GM21737 (cell line): ENCODE measurements at regions not wholly inside any gene's neighbourhood (a gene's known extent, or its start where the extent isn't known, plus 50 kb on each side); places are given as distances from the start of the nearest gene placed in this dataset.

Experiments used
- ATAC-seq: cut with Tn5 transposase; IDR thresholded peaks from one replicate; pipeline ENCODE4 v1.9.1; 2021; ENCODE audit warnings: mild to moderate bottlenecking, moderate library complexity; ENCODE audit not compliant: unreplicated experiment

- no peak for ATAC-seq
Measured at GRCh38 chr12:125222876-125223275, 157.6 kb downstream of the AACS start.

GRCh38 chr12:125225641-125226040, 160.4 kb downstream of the AACS start:
- no peak for ATAC-seq

- no peak for ATAC-seq
Measured at GRCh38 chr12:125228519-125229260, 163.5 kb downstream of the AACS start.

- ATAC-seq = no peak
Measured at GRCh38 chr12:125229878-125230530, 164.8 kb downstream of the AACS start.

GRCh38 chr12:125233319-125233718, 168.1 kb downstream of the AACS start:
- ATAC-seq = no peak

- ATAC-seq = no peak
Measured at GRCh38 chr12:125239563-125239962, 174.3 kb downstream of the AACS start.

GRCh38 chr12:125240717-125241116, 175.5 kb downstream of the AACS start:
- ATAC-seq = no peak

- ATAC-seq = no peak
Measured at GRCh38 chr12:125243811-125244210, 178.6 kb downstream of the AACS start.

GRCh38 chr12:125244338-125244737, 179.1 kb downstream of the AACS start:
- no peak for ATAC-seq

- no peak for ATAC-seq
Measured at GRCh38 chr12:125245581-125246557, 180.6 kb downstream of the AACS start.

GRCh38 chr12:125247477-125247876, 182.2 kb downstream of the AACS start:
- ATAC-seq = no peak

GRCh38 chr12:125249066-125249824, 184.0 kb downstream of the AACS start:
- ATAC-seq = no peak

GRCh38 chr12:125249932-125250331, 184.7 kb downstream of the AACS start:
- ATAC-seq = no peak

GRCh38 chr12:125254236-125254635, 189.0 kb downstream of the AACS start:
- ATAC-seq = no peak

- no peak for ATAC-seq
Measured at GRCh38 chr12:125254856-125255255, 189.6 kb downstream of the AACS start.

- no peak for ATAC-seq
Measured at GRCh38 chr12:125255935-125256633, 190.8 kb downstream of the AACS start.

GRCh38 chr12:125256634-125256936, 191.3 kb downstream of the AACS start:
- ATAC-seq = no peak

GRCh38 chr12:125259178-125259867, 194.1 kb downstream of the AACS start:
- ATAC-seq = no peak

GRCh38 chr12:125262851-125263250, 197.6 kb downstream of the AACS start:
- ATAC-seq = no peak

- no peak for ATAC-seq
Measured at GRCh38 chr12:125263385-125263784, 198.2 kb downstream of the AACS start.
